ENCODE measurements at regions not wholly inside any gene's neighbourhood (a gene's known extent, or its start where the extent isn't known, plus 50 kb on each side); places are given as distances from the start of the nearest gene placed in this dataset.
"Not testable (repeated sequence)": the region's sequence is repeated elsewhere in the genome, so short reads cannot be mapped to it uniquely, and the experiment has no call there.

GRCh38 chr5:71789746-71790145 is 70.7 kb downstream of the CARTPT start:
- H3K4me3 ChIP-seq (ENCODE audit: insufficient read depth in 1 of 2, low read depth in 1 of 2, low read length in 2 of 2), result no peak overlapping the region
- H3K36me3 ChIP-seq (ENCODE audit: control insufficient read depth in 1 of 2, insufficient read depth in 2 of 2, low read depth in 1 of 2, low read length in 2 of 2), result no peaks in the 10 kb centered on the region
- peak overlapping the region in 1 of 2 experiments; percentile 41 for H3K14ac ChIP-seq (ENCODE audit: low read length in 2 of 2)
- WGBS, result 80% methylated on average over 4 of the region's 4 CpGs
- H3K79me1 ChIP-seq (replicated peaks; ENCODE audit: low read length, poor library complexity, severe bottlenecking), result no peaks in the 10 kb centered on the region
- no peak overlapping the region for H2AFZ ChIP-seq (ENCODE audit: low read depth, low read length)
- no peak overlapping the region for H3K27ac ChIP-seq (ENCODE audit: low read length, poor library complexity, severe bottlenecking)
- no peak overlapping the region for H4K8ac ChIP-seq (ENCODE audit: low read length)
- H3K9me3 ChIP-seq (ENCODE audit: control insufficient read depth, low read length), result peaks cover 2% of the 10 kb centered on the region
- H3K23ac ChIP-seq (ENCODE audit: low read length in 2 of 2), result no peak overlapping the region
- H4K91ac ChIP-seq (ENCODE audit: low read length), result no peak overlapping the region
- no peak overlapping the region for H3K4ac ChIP-seq (ENCODE audit: low read depth in 1 of 2, low read length in 2 of 2)
- H3K18ac ChIP-seq (ENCODE audit: low read depth in 1 of 2, low read length in 2 of 2), result no peak overlapping the region
- no peak overlapping the region for H3K9ac ChIP-seq (ENCODE audit: low read length)
- H2BK120ac ChIP-seq (ENCODE audit: low read depth, low read length), result no peak overlapping the region
- H3K27me3 ChIP-seq (ENCODE audit: control insufficient read depth in 1 of 2, insufficient read depth in 1 of 2, low read length in 2 of 2), result peaks cover 10 to 20% of the 10 kb centered on the region in 2 experiments
- no peak overlapping the region for H2BK15ac ChIP-seq (ENCODE audit: low read depth, poor library complexity, severe bottlenecking)
- H3K4me2 ChIP-seq (ENCODE audit: low read length, poor library complexity, severe bottlenecking), result no peak overlapping the region
- no peak for DNase-seq
- H2BK12ac ChIP-seq (ENCODE audit: low read length in 2 of 2), result no peak overlapping the region
- no peaks in the 10 kb centered on the region for H3K4me1 ChIP-seq (ENCODE audit: control insufficient read depth, insufficient read depth, low read depth, low read length)
- H2BK5ac ChIP-seq (ENCODE audit: low read depth, low read length, poor library complexity, severe bottlenecking), result no peak overlapping the region
- H2AK5ac ChIP-seq (ENCODE audit: low read length, severe bottlenecking), result no peak overlapping the region

GRCh38 chr5:71790433-71790832 is 71.4 kb downstream of the CARTPT start:
- Histone ChIP-seq H4K91ac (ENCODE audit: low read length) (no peak overlapping the region), H3K27me3 (ENCODE audit: control insufficient read depth in 1 of 2, insufficient read depth in 1 of 2, low read length in 2 of 2) (peaks cover 10 to 20% of the 10 kb centered on the region in 2 experiments), H3K4me1 (ENCODE audit: control insufficient read depth, insufficient read depth, low read depth, low read length) (no peaks in the 10 kb centered on the region), H3K4me2 (ENCODE audit: low read length, poor library complexity, severe bottlenecking) (no peak overlapping the region), H3K9ac (ENCODE audit: low read length) (no peak overlapping the region), H2BK5ac (ENCODE audit: low read depth, low read length, poor library complexity, severe bottlenecking) (no peak overlapping the region), H2BK15ac (ENCODE audit: low read depth, poor library complexity, severe bottlenecking) (no peak overlapping the region), H3K4me3 (ENCODE audit: insufficient read depth in 1 of 2, low read depth in 1 of 2, low read length in 2 of 2) (no peak overlapping the region), H2AK5ac (ENCODE audit: low read length, severe bottlenecking) (no peak overlapping the region), H3K36me3 (ENCODE audit: control insufficient read depth in 1 of 2, insufficient read depth in 2 of 2, low read depth in 1 of 2, low read length in 2 of 2) (no peaks in the 10 kb centered on the region), H3K79me1 (replicated peaks; ENCODE audit: low read length, poor library complexity, severe bottlenecking) (no peaks in the 10 kb centered on the region), H3K23ac (ENCODE audit: low read length in 2 of 2) (no peak overlapping the region), H2BK120ac (ENCODE audit: low read depth, low read length) (no peak overlapping the region), H2AFZ (ENCODE audit: low read depth, low read length) (no peak overlapping the region), H2BK12ac (ENCODE audit: low read length in 2 of 2) (no peak overlapping the region), H3K18ac (ENCODE audit: low read depth in 1 of 2, low read length in 2 of 2) (no peak overlapping the region), H3K9me3 (ENCODE audit: control insufficient read depth, low read length) (peaks cover 2% of the 10 kb centered on the region), H3K4ac (ENCODE audit: low read depth in 1 of 2, low read length in 2 of 2) (no peak overlapping the region), H3K27ac (ENCODE audit: low read length, poor library complexity, severe bottlenecking) (no peak overlapping the region), H4K8ac (ENCODE audit: low read length) (no peak overlapping the region), H3K14ac (ENCODE audit: low read length in 2 of 2) (no peak overlapping the region)
- WGBS, result 49% methylated on average over 7 of the region's 7 CpGs
- DNase-seq, result no peak

DNA sequence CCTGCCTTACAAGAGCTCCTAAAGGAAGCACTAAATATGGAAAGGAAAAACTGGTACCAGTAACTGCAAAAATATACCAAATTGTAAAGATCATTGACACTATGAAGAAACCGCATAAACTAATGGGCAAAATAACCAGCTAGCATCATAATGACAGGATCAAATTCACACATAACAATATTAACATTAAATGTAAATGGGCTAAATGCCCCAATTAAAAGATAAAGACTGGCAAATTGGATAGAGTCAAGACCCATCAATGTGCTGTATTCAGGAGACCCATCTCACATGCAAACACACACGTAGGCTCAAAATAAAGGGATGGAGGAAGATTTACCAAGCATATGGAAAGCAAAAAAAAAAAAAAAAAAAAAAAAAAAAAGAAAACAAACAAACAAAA is 73.0 kb downstream of the CARTPT start:
- H3K4me2 ChIP-seq (ENCODE audit: low read length, poor library complexity, severe bottlenecking); H3K4ac ChIP-seq (ENCODE audit: low read depth in 1 of 2, low read length in 2 of 2); H2AFZ ChIP-seq (ENCODE audit: low read depth, low read length); H3K79me1 ChIP-seq (replicated peaks; ENCODE audit: low read length, poor library complexity, severe bottlenecking); H2AK5ac ChIP-seq (ENCODE audit: low read length, severe bottlenecking); H2BK5ac ChIP-seq (ENCODE audit: low read depth, low read length, poor library complexity, severe bottlenecking); H4K91ac ChIP-seq (ENCODE audit: low read length); H2BK120ac ChIP-seq (ENCODE audit: low read depth, low read length); H3K14ac ChIP-seq (ENCODE audit: low read length in 2 of 2); H2BK12ac ChIP-seq (ENCODE audit: low read length in 2 of 2); H3K4me1 ChIP-seq (ENCODE audit: control insufficient read depth, insufficient read depth, low read depth, low read length); H2BK15ac ChIP-seq (ENCODE audit: low read depth, poor library complexity, severe bottlenecking); H3K4me3 ChIP-seq (ENCODE audit: insufficient read depth in 1 of 2, low read depth in 1 of 2, low read length in 2 of 2); H3K9me3 ChIP-seq (ENCODE audit: control insufficient read depth, low read length); H3K18ac ChIP-seq (ENCODE audit: low read depth in 1 of 2, low read length in 2 of 2); H3K9ac ChIP-seq (ENCODE audit: low read length); H4K8ac ChIP-seq (ENCODE audit: low read length); H3K27ac ChIP-seq (ENCODE audit: low read length, poor library complexity, severe bottlenecking); DNase-seq; H3K23ac ChIP-seq (ENCODE audit: low read length in 2 of 2); H3K36me3 ChIP-seq (ENCODE audit: control insufficient read depth in 1 of 2, insufficient read depth in 2 of 2, low read depth in 1 of 2, low read length in 2 of 2): not testable (repeated sequence)
- H3K27me3 ChIP-seq (ENCODE audit: control insufficient read depth in 1 of 2, insufficient read depth in 1 of 2, low read length in 2 of 2), result peaks cover 10 to 15% of the 10 kb centered on the region in 2 experiments
- no CpG with 5 or more reads among the region's 2 CpGs for WGBS

DNA sequence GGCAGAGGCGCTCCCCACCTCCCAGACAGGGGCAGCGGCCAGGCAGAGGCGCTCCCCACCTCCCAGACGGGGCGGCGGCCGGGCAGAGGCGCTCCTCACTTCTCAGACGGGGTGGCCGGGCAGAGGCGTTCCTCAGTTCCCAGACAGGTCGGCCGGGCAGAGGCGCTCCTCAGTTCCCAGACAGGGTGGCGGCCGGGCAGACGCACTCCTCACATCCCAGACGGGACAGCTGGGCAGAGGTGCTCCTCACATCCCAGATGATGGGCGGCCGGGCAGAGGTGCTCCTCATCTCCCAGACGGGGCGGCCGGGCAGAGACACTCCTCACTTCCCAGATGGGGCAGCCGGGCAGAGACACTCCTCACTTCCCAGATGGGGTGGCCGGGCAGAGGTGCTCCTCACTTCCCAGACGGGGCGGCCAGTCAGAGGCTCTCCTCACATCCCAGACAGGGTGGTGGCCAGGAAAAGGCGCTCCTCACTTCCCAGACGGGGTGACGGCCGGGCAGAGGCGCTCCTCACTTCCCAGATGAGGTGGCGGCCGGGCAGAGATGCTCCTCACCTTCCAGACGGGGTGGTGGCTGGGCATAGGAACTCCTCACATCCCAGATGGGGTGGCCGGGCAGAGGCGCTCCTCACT is 75.1 kb downstream of the CARTPT start:
- Histone ChIP-seq H4K91ac (ENCODE audit: low read length) (no peak overlapping the region), H3K79me1 (replicated peaks; ENCODE audit: low read length, poor library complexity, severe bottlenecking) (no peaks in the 10 kb centered on the region), H3K27me3 (ENCODE audit: control insufficient read depth in 1 of 2, insufficient read depth in 1 of 2, low read length in 2 of 2) (peaks cover 4 to 5% of the 10 kb centered on the region in 2 experiments), H2BK12ac (ENCODE audit: low read length in 2 of 2) (no peak overlapping the region), H2BK5ac (ENCODE audit: low read depth, low read length, poor library complexity, severe bottlenecking) (no peak overlapping the region), H3K14ac (ENCODE audit: low read length in 2 of 2) (no peak overlapping the region), H3K9me3 (ENCODE audit: control insufficient read depth, low read length) (peaks cover 5% of the 10 kb centered on the region), H2BK120ac (ENCODE audit: low read depth, low read length) (no peak overlapping the region), H3K4ac (ENCODE audit: low read depth in 1 of 2, low read length in 2 of 2) (no peak overlapping the region), H2BK15ac (ENCODE audit: low read depth, poor library complexity, severe bottlenecking) (no peak overlapping the region), H3K18ac (ENCODE audit: low read depth in 1 of 2, low read length in 2 of 2) (no peak overlapping the region), H3K36me3 (ENCODE audit: control insufficient read depth in 1 of 2, insufficient read depth in 2 of 2, low read depth in 1 of 2, low read length in 2 of 2) (no peaks in the 10 kb centered on the region), H3K27ac (ENCODE audit: low read length, poor library complexity, severe bottlenecking) (no peak overlapping the region), H3K4me3 (ENCODE audit: insufficient read depth in 1 of 2, low read depth in 1 of 2, low read length in 2 of 2) (no peak overlapping the region), H3K23ac (ENCODE audit: low read length in 2 of 2) (no peak overlapping the region), H2AK5ac (ENCODE audit: low read length, severe bottlenecking) (no peak overlapping the region), H3K4me1 (ENCODE audit: control insufficient read depth, insufficient read depth, low read depth, low read length) (no peaks in the 10 kb centered on the region), H3K9ac (ENCODE audit: low read length) (no peak overlapping the region), H2AFZ (ENCODE audit: low read depth, low read length) (no peak overlapping the region), H4K8ac (ENCODE audit: low read length) (no peak overlapping the region), H3K4me2 (ENCODE audit: low read length, poor library complexity, severe bottlenecking) (no peak overlapping the region)
- WGBS, result 96% methylated on average over 37 of the region's 37 CpGs
- no peak for DNase-seq

Data from mesenchymal stem cell (in vitro differentiated cells and primary cell).